Right cardiac atrium (tissue), 5 donors: ENCODE measurements at regions not wholly inside any gene's neighbourhood (a gene's known extent, or its start where the extent isn't known, plus 50 kb on each side); places are given as distances from the start of the nearest gene placed in this dataset.

Source experiments
- ATAC-seq, 2 donors: fragments of 200-7000 bp; cut with Tn5 transposase; one replicate each; pipeline versions ENCODE4 v1.8.0 to v1.9.1; 2020; ENCODE audit warnings: moderate library complexity in 2 of 2, mild to moderate bottlenecking in 1 of 2
- DNase-seq, 3 donors: peaks; one replicate each; pipeline ENCODE4 v3.0.0-alpha.2; 2020
- H3K27ac ChIP-seq: one replicate; pipeline ENCODE4 v1.5.1; 2013; ENCODE audit warnings: mild to moderate bottlenecking, low read length, control low read depth, moderate library complexity
- H3K27me3 ChIP-seq: one replicate; pipeline ENCODE4 v1.6.1; 2013; ENCODE audit not compliant: control insufficient read depth, insufficient read depth
- H3K4me1 ChIP-seq: one replicate; pipeline ENCODE4 v1.6.1; 2013; ENCODE audit warnings: low read length; ENCODE audit not compliant: control insufficient read depth, insufficient read depth
- H3K4me3 ChIP-seq: one replicate; pipeline ENCODE4 v1.5.1; 2013; ENCODE audit warnings: low read length, control low read depth
- H3K9me3 ChIP-seq: one replicate; pipeline ENCODE4 v1.6.1; 2013; ENCODE audit warnings: low read length; ENCODE audit not compliant: control insufficient read depth
- WGBS: extraction: QIAGEN DNeasy Blood & Tissue Kit; methylation state at CpG from one replicate; pipeline ENCODE4 v1.1.7; 2013; 5-methylcytosine and 5-hydroxymethylcytosine counted together
- intact Hi-C, 4 donors: fragments of 100-400 bp; cut with DNase I; formaldehyde crosslinking; loops; one replicate each; pipeline versions ENCODE4 v1.11.0 to v1.14.0; 2022 to 2023
- donor health status: healthy with polysubstance abuse.
- donor health status: DM: no; HTN: yes; CAD: no.
- donor health status: DM: no; HTN: no; CAD: no.
- donor health status: DM: no; HTN: yes; CAD: no; lungs with severe emphysema.
- donor health status: DM: yes; HTN: yes; CAD: no.

DNA sequence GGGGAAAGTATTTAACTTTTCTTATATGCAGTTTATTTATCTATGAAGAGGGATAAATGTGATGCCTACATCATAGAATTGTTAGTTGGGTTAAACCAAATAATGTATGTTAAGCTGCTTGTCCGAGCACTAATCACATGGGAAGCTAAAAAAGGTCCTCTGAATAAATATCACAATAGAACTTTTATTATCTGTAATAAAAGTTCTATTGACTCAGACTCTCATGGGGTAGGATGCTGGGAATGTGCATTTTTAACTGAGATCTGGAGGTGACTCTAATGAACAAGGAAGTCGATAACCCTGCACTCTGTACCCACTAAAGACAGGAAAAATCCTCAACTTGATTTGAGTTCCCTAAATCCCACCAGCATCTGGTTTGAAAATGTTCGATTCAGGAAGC, 205.9 kb upstream of the IL12B start:
- H3K4me3 ChIP-seq, result no peak overlapping the region
- no peaks in the 10 kb centered on the region for H3K27me3 ChIP-seq
- no peaks in the 10 kb centered on the region for H3K4me1 ChIP-seq
- no peaks in the 10 kb centered on the region for H3K9me3 ChIP-seq
- intact Hi-C loops, result no loop called here
- ATAC-seq, result no peak
- WGBS, result 85% methylated on average over 3 of the region's 3 CpGs
- no peak overlapping the region for H3K27ac ChIP-seq
- DNase-seq, result no peak

DNA sequence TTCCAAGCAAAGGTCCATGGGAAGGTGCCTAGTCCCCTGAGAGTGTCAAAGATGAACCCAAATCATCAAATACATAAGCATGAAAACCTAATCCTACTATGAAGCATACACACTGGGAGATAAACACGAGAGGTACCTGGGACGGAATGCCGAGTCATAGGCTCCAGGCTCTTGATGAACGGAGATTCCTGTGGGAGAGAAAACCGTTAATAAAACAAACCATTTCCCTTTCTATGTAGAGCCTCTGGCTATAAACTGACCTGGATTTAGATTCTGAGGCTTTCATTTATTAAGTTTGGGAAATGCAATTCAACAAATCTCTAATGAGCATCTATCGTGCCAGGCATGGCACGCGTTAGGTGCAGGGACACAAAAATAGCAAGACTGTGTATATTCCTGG, 206.4 kb upstream of the IL12B start:
- intact Hi-C loops, result no loop called here
- no peak overlapping the region for H3K4me3 ChIP-seq
- WGBS, result 88% methylated on average over 8 of the region's 8 CpGs
- no peak overlapping the region for H3K27ac ChIP-seq
- DNase-seq (no peak), ATAC-seq (no peak)
- no peaks in the 10 kb centered on the region for H3K9me3 ChIP-seq
- H3K4me1 ChIP-seq, result no peaks in the 10 kb centered on the region
- H3K27me3 ChIP-seq, result no peaks in the 10 kb centered on the region

DNA sequence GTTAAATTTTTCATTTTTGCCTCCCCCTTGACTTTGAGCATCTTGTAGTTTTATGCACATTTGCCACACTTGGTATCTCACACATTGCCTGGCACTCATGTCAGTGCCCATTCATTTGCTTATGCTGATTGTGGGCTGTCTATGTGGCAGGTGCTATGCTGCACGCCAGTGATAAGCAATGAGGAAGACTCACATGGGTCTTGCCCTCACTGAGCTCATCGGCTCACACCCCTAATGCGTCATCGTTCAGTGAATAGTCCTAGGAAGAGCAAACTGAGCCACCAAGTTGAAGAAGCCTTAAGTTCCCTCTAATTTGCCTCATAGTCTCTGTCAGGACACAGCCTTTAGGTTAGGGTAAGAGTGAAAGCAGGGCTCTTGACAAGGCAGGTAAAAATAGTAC, 209.4 kb upstream of the IL12B start:
- Histone ChIP-seq H3K27ac (no peak overlapping the region), H3K9me3 (no peaks in the 10 kb centered on the region), H3K27me3 (no peaks in the 10 kb centered on the region), H3K4me3 (no peak overlapping the region), H3K4me1 (no peaks in the 10 kb centered on the region)
- ATAC-seq, result peak in 1 of 2 donors; percentile 67
- WGBS, result 70% methylated on average over 4 of the region's 4 CpGs
- no peak for DNase-seq
- intact Hi-C loops, result no loop called here

DNA sequence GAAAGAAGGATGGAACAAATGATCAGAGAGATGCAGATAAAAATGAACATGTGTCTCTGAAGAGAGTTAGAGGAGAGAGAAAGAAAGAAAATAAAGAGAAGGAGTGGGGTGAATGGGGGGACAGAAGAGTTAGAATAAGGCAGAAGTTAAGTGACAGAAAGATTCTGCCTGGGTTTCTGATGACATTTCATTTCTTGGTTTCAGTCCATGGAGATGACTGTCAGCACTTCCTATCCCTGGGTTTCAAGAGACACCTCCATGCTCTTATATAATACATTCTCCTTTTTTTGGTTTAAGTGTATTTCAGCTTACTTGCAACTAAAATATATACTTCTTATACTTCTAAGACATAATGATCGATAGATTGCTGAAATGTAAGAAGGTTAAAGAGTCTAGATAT, 213.0 kb upstream of the IL12B start:
- H3K27ac ChIP-seq, result no peak overlapping the region
- H3K27me3 ChIP-seq, result no peaks in the 10 kb centered on the region
- WGBS, result 93% methylated on average over 1 of the region's 1 CpG
- peaks cover 2% of the 10 kb centered on the region for H3K9me3 ChIP-seq
- DNase-seq, result no peak
- ATAC-seq, result no peak
- intact Hi-C loops, result no loop called here
- H3K4me3 ChIP-seq, result no peak overlapping the region
- no peaks in the 10 kb centered on the region for H3K4me1 ChIP-seq

DNA sequence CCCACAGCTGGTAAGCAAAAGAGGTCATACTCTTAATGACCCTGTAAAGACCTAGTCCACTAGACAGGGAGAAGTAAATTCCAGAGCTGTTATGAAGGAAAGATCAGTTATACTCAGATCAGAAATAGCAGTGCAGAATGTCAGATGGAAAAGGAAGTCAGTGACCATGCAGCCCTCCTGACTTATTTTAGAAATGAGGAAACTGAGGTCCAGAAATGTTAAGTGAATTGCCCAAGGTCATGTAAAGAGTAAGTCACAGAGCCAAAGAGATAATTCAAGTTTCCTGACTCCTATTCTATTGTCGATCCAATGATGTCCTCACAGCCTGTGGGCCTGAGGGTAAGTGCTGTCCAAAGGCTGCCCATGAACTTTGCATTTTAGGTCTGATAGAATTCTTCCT, 214.9 kb upstream of the IL12B start:
- intact Hi-C loops, result no loop called here
- Histone ChIP-seq H3K4me1 (no peaks in the 10 kb centered on the region), H3K27me3 (no peaks in the 10 kb centered on the region), H3K4me3 (no peak overlapping the region), H3K9me3 (peaks cover 2% of the 10 kb centered on the region), H3K27ac (no peak overlapping the region)
- WGBS, result 40% methylated on average over 1 of the region's 1 CpG
- no peak for ATAC-seq
- DNase-seq, result no peak

DNA sequence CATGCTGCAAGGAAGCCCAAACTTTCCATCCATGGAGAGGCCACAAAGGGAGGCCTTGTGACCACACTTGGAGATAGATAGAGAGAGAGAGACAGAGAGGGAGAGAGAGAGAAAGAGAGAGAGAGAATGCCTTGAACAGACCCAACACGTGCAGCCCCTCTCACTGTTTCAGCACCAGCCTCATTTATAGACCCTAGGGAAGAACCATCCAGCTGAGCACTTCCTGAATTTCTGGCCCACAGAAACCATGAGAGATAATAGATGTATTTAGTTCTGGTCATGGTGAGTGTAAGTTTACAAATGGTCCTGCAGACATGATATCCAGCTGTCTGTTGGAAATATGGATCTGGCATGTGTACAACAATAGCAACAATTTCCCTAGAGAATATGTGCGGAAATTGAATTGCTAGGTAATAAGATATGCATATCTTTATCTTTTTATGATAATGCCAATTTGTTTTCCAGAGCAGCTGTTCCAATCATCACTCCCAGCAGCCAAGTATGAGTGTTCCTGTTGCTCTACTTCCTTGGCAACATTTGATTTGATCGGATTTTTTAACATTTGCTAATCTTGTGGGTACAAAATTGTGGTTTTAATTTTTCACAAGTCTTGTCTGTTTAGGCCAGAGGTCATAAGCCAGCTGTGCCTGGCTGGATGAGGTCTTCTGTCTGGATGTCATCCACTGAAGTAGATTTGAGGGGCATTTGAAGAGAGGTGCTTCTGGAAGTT, 217.3 kb upstream of the IL12B start:
- Histone ChIP-seq H3K4me1 (no peaks in the 10 kb centered on the region), H3K27ac (no peak overlapping the region), H3K4me3 (no peak overlapping the region), H3K9me3 (peaks cover 2% of the 10 kb centered on the region), H3K27me3 (no peaks in the 10 kb centered on the region)
- WGBS, result 47% methylated on average over 3 of the region's 3 CpGs
- ATAC-seq (no peak), DNase-seq (no peak)
- intact Hi-C loops, result no loop called here

DNA sequence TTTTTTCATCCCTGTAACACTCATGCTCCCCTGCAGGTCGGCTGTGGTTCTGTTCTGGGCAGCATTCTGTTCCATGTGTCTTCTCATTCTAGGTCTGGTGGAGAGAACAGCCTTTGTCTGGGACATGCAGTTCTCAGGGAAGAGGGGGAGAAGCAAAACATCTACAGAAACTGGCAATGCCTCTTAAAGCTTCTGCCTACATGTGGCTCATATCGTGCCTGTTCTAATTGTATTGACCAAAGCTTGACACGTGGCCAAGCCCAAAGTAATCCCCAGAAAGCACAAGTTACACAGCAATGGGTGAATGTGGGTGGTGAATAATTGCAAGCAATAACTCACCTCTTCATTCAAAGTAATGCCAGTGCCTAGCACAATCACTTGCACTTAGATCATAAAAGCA, 218.2 kb upstream of the IL12B start:
- DNase-seq (no peak), ATAC-seq (no peak)
- H3K9me3 ChIP-seq, result peaks cover 2% of the 10 kb centered on the region
- H3K27me3 ChIP-seq, result no peaks in the 10 kb centered on the region
- intact Hi-C loops, result no loop called here
- WGBS, result 77% methylated on average over 3 of the region's 3 CpGs
- no peak overlapping the region for H3K4me3 ChIP-seq
- no peaks in the 10 kb centered on the region for H3K4me1 ChIP-seq
- no peak overlapping the region for H3K27ac ChIP-seq

DNA sequence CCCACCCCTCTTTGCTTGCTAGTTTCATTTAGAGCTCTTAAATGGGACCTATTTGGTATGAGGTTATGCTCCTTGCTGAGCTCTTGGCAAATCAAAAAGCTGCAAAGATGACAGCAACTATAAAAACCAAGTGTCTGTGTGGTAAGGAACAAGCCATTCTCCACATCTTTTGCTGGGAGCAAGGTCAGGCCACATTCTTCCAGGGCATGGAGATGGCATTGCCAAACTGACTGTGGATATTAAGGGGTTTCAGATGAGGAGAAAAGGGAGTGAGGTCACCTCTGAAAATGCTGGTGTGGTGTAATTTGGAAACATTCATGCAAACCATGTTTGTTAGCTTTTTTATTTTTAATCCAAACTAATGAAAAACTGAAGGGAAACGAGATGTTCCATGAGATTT, 218.8 kb upstream of the IL12B start:
- no peak for ATAC-seq
- intact Hi-C loops, result no loop called here
- WGBS, result 51% methylated on average over 1 of the region's 1 CpG
- Histone ChIP-seq H3K4me3 (no peak overlapping the region), H3K27me3 (no peaks in the 10 kb centered on the region), H3K9me3 (peaks cover 2% of the 10 kb centered on the region), H3K27ac (no peak overlapping the region), H3K4me1 (no peaks in the 10 kb centered on the region)
- no peak for DNase-seq

DNA sequence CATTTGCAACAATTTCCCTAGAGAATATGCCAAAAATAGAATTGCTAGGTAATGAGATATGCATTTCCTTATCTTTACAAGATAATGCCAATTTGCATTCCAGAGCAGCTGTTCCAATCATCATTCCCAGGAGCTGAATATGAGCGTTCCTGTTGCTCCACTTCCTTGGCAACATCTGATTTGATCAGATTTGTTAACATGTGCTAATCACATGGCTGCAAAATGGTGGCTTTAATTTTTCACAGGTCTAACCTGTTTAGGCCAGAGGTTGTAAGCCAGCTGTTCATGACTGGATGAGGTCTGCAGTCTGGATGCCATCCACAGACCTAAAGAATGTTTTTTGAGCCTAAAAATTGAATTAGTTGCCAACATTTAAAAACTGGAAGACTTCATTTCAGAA, 220.7 kb upstream of the IL12B start:
- intact Hi-C loops, result no loop called here
- 44% methylated on average over 1 of the region's 1 CpG for WGBS
- H3K4me3 ChIP-seq, result no peak overlapping the region
- H3K4me1 ChIP-seq, result no peaks in the 10 kb centered on the region
- ATAC-seq (no peak), DNase-seq (no peak)
- no peaks in the 10 kb centered on the region for H3K27me3 ChIP-seq
- peaks cover 2% of the 10 kb centered on the region for H3K9me3 ChIP-seq
- no peak overlapping the region for H3K27ac ChIP-seq

DNA sequence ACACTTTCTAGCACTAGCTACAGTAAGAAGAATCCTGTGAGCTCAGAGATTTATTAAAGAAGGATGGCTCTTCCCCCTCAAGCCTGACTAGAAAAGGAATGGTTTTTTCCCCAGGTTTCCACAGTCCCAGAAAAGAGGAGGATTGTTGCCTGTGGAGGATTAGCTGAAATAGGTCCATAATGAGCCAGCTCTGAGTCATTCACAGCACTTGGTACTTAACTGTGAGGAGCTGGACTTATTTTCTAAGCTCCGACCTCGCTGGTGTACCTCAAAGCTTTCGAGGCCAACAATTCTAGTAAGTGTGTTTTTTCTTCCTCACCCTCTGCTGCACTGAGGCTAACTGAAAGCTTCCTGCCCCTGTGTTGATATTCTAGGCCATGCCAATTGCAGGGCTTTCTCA, 222.5 kb upstream of the IL12B start:
- no peaks in the 10 kb centered on the region for H3K9me3 ChIP-seq
- no peak overlapping the region for H3K4me3 ChIP-seq
- WGBS, result 87% methylated on average over 3 of the region's 3 CpGs
- no peaks in the 10 kb centered on the region for H3K4me1 ChIP-seq
- ATAC-seq (no peak), DNase-seq (no peak)
- intact Hi-C loops, result no loop called here
- H3K27me3 ChIP-seq, result no peaks in the 10 kb centered on the region
- no peak overlapping the region for H3K27ac ChIP-seq

DNA sequence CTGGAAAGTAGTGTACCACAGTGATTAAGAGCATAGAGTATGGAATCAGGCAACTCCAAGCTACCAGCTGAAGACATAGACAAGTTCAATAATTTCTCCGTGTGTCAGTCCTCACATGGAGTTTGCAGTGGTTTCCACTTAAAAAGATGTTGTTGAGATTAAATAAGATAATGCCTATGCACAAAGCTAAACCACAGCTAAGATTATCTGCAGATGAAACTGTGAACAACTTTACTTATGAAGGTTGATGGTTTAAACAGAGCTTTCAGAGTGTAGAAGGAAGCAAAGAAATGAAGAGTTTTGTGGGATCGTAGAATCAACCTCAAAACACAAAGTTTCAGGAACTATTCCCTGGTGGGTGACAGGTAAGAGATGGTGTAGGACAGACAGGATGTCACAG, 223.5 kb upstream of the IL12B start:
- no peak for ATAC-seq
- H3K9me3 ChIP-seq, result no peaks in the 10 kb centered on the region
- intact Hi-C loops, result no loop called here
- WGBS, result 88% methylated on average over 2 of the region's 2 CpGs
- no peaks in the 10 kb centered on the region for H3K4me1 ChIP-seq
- H3K4me3 ChIP-seq, result no peak overlapping the region
- no peak for DNase-seq
- no peaks in the 10 kb centered on the region for H3K27me3 ChIP-seq
- no peak overlapping the region for H3K27ac ChIP-seq

DNA sequence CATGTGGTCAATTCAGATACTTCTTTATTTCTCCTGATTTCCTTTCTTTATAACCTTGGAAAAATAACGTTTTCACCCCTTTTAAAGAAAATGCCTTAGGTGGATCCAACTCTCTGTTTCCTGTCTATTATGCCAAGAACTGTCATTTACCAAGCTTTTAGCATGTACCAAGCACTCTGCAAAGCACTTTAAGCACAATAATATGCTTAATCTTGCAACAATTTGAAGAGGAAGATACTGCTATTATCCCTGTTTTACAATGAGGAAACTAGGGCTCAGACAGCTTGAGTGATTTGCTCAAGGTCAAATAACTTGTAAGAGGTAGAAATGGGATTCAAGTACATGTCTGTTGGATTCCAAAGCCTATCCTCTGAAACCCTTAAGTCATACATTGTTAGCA, 224.8 kb upstream of the IL12B start:
- H3K4me3 ChIP-seq, result no peak overlapping the region
- ATAC-seq (no peak), DNase-seq (no peak)
- no peaks in the 10 kb centered on the region for H3K27me3 ChIP-seq
- H3K4me1 ChIP-seq, result no peaks in the 10 kb centered on the region
- no peak overlapping the region for H3K27ac ChIP-seq
- WGBS, result 37% methylated on average over 1 of the region's 1 CpG
- H3K9me3 ChIP-seq, result no peaks in the 10 kb centered on the region
- intact Hi-C loops, result no loop called here
